ENCODE measurements at regions not wholly inside any gene's neighbourhood (a gene's known extent, or its start where the extent isn't known, plus 50 kb on each side); places are given as distances from the start of the nearest gene placed in this dataset.

GRCh38 chr6:44062771-44063560, 64.3 kb downstream of the MRPL14 start:
- no peak for FAIRE-seq

DNA sequence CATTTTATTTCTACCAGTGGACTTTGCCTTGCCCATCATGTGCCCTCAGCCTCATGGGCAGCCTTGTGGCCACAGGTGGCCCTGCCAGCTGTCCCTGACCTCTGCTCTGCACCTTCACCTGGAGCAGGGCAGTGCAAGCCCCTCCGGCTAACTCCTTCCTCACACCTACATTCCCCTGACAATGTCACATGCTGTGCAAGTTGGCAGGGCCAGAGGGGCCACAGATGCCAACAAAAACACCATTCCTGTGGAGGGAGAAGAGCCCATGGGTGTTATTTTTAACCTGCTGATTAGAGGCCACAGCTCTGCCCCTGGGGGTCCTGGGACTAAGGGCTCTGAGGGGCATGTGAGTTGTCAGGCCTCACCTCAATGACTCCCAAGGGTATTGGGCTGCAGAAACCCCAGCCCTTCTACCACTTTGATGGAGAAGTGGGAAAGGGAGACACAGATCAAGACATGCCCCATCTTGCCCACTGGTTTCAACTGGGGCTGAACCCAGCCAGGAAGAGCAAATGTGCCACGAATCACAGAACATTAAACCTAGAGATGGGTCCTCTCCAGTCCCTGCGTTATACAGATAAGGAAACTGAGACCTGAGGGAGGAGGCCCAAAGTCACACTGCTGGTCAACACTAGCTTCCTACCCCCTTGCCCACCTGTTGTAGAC, 65.0 kb downstream of the MRPL14 start:
- no peak for FAIRE-seq

GRCh38 chr6:44061375-44062104, 65.7 kb downstream of the MRPL14 start:
- no peak for FAIRE-seq

- FAIRE-seq = no peak
These were observed 66.5 kb downstream of the MRPL14 start for GRCh38 chr6:44060612-44061374.

GRCh38 chr6:44059359-44060346, 67.6 kb downstream of the MRPL14 start:
- FAIRE-seq = no peak

DNA sequence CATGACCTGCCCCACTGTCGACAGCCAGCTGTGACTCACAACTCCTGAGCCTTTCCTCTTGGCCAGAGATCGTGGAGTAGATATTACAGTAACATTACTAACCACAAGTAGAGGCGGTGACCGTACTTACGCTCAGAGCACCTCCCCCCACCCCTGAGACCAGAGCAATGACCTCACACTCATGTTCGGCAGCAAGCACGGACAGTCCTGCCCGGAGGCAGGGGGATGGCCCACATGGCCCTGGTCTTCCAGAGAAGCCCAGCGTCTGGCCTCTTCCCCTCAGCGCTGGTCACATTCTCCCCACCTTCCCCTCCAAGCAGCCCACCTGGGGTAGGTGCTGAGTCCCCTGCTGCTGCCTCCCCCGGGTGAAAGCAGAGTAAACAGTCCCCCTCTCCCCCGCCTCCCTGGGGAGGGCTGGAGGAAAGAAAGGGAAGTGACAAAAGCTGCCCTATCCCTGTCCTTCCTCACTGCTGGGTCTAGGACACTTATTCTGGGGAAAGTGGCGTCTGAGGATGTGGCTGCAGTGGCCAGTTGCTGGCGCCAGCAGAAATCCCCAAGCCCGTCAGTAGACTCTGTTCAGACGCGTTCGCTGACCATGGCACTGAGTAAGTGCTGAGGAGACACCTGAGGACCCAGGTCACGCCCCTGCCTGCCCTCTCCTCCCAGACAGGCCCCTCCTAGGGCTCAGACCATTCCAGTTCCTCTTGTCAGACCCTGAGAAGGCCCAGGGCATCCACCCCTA, 68.5 kb downstream of the MRPL14 start:
- FAIRE-seq = no peak

GRCh38 chr6:44057931-44058616, 69.2 kb downstream of the MRPL14 start:
- FAIRE-seq = no peak

DNA sequence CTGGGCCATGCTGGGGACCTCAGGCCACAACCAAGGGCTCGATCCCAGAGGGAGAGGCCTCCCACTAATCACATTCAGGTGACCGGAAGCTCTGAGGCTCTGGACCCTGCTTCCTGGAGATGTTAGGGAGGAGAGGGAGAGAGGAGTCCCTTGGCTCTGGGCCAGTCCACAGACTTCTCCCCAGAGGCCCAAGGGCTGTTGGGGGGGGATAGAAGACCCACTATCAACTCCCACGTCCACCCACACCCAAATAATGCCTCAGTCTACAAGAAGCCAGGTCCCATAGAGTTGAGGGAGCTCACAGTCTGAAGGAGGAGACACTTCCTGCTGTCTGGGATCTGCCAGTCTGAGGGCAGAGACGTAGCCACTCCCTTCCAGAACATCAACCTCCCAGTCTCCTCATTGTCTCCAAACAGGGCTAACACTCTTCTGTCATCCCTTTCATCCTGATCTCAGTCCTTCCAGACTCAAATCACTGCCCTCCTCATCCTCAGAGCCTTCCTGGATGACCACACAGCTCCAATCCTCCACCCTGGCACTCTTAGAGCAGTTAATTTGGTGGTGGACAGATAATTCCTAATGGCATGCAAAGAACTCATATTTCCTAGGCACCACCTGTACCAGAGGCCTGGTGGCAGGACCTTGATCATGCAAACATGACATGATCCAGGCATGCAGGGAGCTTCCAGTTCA, 69.9 kb downstream of the MRPL14 start:
- no peak for FAIRE-seq

DNA sequence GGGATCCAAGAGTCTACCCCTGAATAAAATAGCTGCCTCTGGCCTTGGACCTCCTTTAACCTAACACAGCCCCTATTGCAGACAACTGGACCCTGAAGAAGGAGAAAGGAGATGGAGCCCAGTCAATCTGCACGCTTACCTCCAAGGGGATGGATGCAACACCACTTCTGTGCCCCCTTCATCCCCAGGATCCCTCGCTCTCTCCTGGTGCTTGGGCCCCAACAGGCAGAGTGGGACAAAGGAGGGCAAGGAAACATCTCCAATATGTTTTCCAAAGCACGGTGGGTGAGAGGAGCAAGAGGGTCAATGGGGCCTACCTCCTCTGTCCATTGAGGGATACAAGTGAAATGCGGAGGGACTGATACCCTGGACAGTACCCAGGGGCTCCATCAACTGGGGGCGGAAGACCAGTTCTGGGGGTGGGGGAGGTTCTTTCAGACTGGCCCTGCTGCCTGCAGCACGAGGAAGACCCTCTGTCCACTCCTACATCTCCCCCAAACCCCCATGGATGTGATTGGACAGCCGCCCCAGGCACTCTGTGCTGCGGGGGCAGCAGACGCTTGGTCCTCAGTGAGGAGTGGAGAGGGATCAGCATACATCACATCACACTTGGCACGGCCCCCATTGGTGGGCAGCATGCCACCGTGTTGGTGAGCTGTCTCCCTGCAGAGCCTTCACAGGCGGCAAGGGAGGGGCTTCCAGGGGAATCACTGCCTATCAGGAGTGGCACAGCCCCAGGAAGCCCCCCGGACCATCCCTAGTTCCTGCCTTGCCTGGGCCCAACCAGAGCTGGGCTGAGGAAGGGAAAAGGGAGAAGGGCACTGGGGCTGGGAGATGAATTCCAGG, 70.6 kb downstream of the MRPL14 start:
- no peak for FAIRE-seq

DNA sequence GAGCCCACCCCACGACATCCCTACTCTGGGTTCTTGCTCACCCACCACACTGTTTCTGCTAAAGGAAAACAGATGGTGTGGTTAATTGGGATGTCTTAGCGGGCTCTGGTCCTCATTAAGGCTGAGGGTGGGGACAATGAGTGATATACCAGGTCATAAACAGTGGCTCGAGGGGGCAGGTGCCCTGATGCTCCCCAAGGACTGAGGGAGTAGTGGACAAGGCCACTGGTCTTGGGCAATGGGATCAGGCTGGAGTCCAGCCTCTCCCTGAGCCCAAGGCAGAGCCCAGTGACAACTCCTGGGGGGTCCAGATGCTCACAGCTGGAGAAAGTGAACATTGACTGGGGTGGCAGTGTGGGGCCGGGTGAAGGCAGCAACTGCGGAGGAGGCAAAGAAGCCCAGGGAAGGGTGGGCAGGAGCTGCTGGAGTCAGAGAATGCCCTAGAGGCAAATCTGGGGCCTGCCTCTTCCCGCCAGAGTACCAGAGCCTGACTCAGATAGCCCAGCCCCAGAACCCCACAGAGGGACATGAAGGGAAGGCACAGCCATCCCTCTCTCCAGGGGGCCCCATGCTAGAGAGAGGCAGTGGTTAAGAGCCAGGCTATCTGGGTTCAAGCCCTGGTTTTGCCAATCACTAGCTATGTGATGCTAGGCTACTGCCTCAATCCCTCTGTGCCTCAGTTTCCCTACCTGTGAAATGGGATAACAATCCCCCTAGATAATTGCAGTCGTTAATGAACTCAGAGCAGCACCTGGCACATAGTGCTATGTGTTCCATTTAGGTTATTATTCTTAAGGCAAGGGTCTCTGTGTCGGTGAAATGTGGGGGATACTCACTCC, 72.3 kb downstream of the MRPL14 start:
- FAIRE-seq = no peak

- no peak for FAIRE-seq
These were observed 73.3 kb downstream of the MRPL14 start for GRCh38 chr6:44053760-44054556.

- FAIRE-seq = no peak
These were observed 74.0 kb downstream of the MRPL14 start for GRCh38 chr6:44053106-44053756.

DNA sequence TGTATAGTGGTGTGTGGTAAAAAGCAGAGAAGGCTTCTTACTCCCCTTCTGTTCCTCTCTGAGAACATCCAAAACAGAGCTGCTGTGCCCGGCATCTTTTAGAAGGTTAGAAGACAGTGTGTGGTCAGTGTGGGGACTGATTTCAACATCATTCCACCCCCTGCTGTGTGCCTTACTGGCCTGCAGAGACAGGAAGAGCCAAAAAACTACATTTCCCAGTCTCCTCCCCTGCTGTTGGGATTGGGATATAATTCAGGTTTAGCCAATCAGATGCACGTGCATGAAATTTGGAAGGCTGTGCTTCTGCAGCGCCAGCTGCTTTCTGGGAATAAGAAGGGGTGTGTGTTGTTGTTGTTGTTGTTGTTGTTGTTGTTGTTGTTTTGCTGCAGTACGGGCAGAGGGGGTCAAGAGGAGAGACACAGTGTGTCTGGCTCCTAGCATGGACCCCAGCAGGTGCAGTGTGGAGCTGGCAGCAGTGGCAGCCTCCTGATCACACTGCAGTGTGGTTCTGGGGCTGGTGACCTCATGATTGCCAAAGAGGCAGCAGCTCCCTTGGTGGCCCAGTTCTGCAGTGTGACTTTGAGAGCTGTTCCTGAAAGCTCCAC, 74.7 kb downstream of the MRPL14 start:
- FAIRE-seq = no peak

DNA sequence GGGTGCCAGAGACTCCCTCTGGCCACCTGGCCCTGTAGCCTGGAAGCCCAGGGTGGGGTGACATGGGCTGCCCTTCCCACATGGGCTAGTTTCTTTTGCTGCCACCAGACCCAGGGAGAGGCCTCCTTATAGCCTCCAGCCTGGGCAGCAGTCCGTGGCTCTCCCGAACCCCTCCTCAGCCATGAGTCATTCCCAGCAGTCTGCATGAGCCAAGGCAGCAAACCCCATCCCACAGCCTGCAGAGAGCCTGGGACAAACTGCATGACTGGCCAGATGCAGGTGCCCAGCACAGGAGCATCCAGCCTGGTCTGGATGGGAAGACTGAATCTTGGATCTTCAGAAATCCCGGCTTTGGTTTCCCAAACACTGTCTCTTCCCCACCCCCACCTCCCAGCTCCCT, 75.7 kb downstream of the MRPL14 start:
- no peak for FAIRE-seq

DNA sequence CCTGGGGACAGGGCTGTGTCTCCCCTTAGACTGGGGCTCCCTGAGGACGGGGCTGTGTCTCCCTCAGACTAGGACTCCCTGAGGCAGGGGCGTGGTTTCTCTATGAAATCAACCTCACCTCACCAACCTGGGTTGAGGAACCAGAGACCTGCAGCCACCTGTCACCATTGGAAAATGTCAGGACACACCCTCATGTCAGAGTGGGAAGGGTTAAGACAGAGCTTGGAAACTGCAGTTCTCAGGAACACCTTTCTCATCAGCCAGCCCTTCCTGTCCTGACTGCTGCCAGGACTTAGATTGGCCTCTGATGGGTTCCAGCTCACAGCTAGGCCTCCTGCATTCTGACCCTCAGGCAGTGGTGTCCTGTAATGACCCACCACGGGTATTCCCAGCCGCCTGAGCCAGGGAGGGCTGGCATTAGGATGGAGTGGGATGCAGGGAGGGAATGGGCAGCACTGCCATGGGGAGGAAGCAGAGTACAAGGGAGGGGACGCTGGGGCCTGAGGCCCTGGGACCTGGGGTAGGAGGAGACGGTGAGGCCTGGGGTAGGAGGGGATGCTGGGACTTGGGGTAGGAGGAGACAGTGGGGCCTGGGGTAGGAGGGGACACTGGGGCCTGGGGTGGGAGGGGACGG, 76.3 kb downstream of the MRPL14 start:
- no peak for FAIRE-seq
